ENCODE measurements at regions not wholly inside any gene's neighbourhood (a gene's known extent, or its start where the extent isn't known, plus 50 kb on each side); places are given as distances from the start of the nearest gene placed in this dataset.
"Not testable (repeated sequence)": the region's sequence is repeated elsewhere in the genome, so short reads cannot be mapped to it uniquely, and the experiment has no call there.

DNA sequence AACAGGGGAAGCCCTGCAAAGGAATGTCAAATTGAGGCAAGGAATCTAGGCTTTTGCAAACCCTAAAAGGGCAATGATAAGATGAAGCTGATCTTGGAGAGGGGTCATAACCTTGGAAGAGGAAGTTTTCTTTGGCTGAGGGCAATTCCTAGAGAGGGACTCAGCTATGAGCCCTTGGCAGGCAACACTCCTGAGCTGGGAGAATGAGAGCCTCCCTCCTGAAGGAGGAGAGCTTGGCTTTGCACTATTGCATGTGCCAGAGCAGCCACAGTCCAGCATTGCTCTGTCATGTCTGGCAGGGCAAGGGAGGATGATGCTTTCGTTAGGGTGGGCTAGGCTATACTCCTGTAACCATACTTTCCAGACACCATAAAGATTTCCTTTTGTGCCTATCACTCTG is 299.4 kb upstream of the NPSR1 start:
- not testable (repeated sequence) for TF ChIP-seq CTCF (IDR thresholded peaks at IDR 0.05 in 2 of 3, conservative IDR thresholded peaks at IDR 0.05 in 1 of 3; ENCODE audit: borderline replicate concordance in 1 of 3, insufficient read depth in 1 of 3, low read depth in 2 of 3, low read length in 2 of 3); POLR2A (IDR thresholded peaks at IDR 0.05; ENCODE audit: borderline replicate concordance, extremely low read depth, insufficient read depth, insufficient read length); CEBPB (IDR thresholded peaks at IDR 0.05; ENCODE audit: low read depth)
